Posterior cingulate gyrus (tissue), 11 donors: ENCODE measurements at regions not wholly inside any gene's neighbourhood (a gene's known extent, or its start where the extent isn't known, plus 50 kb on each side); places are given as distances from the start of the nearest gene placed in this dataset.

ENCODE experiments used
- DNase-seq, 10 donors: peaks; one replicate each; pipeline versions ENCODE4 v3.0.0 to v3.0.0-alpha.2; 2020 to 2021; ENCODE audit warnings: mixed read lengths in 3 of 10
- intact Hi-C: fragments of 100-400 bp; cut with DNase I; formaldehyde crosslinking; loops from one replicate; pipeline ENCODE4 v1.15.1; 2023

DNA sequence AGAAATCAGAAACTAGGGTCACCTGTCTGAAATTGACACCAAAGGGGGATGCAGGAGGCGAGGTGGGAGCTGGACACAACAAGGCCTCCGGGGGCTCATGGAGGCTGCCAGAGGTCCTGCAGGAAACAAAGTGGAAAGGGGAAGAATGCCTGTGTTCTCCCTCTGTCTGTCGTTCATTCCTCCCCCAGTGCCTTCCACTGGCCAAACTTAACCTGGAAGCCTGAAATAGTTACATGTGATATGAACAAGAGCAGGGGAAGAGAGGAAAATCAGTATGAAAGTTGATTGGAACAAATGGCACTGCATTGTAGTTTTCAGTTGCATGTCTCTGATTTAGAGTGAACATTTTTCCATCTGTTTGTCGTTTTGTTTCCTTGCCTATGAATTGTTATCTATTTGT, 502.0 kb upstream of the CFAP20DC start:
- DNase-seq, result no peak
- intact Hi-C loops, result no loop called here

DNA sequence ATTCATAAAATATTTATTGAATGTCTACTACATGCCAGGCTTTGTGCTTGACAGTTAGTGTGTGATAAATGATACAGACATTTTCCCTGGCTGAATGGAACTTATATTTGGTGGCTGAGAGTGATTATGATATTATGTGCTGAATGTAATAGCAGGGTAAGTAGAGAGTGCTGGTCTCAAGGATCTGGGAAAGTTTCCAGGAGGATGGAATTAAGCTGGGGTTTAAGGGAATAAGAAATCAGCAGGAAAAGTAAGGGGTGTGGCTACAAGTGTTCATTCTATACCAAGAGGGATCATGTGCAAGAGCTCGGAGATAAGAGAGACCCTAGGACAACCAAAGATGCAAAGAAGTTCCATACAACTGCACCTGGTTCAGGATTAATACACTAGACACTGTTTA, 500.1 kb upstream of the CFAP20DC start:
- DNase-seq, result no peak
- intact Hi-C loops, result no loop called here

- intact Hi-C loops, result no loop called here
- DNase-seq, result no peak
Observed at GRCh38 chr3:59547874-59548273, 498.0 kb upstream of the CFAP20DC start.

DNA sequence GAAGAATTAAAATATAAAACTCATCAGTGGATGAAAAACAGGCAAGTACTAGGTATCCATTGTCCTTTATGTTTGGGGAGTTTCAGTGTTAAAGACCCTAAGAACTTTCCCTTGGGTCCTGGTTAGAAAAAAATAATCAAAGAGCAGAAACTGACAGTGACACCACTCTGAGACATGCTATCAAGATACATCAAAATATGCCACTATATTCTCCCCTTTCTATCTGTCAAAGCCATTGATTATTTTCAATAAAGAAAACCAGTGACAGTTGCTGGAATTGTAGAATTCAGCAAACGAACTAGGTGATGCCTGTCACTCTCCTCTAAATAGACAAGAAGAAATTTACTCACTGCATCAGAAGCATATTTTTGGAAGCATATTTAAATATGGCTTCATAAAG, 496.7 kb upstream of the CFAP20DC start:
- DNase-seq, result no peak
- intact Hi-C loops, result no loop called here

DNA sequence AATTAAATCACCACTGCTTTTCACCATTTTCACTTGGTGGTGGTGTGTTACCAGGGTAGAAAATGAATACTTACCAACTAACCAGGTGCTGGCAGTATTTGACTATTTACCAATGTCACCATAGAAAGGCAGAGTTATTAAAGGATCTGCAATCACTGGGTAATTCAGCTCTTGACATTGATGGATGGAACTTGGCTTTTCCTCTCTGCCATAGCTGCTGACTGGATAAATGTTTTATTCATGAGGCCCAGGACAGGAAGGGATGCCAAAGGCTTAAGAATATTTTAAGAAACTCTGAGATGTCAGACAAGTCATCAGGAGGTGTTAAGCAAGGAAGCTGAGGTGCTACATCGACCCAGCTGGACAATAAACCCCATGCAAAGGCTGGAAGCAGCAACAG, 495.5 kb upstream of the CFAP20DC start:
- intact Hi-C loops, result no loop called here
- DNase-seq, result no peak

DNA sequence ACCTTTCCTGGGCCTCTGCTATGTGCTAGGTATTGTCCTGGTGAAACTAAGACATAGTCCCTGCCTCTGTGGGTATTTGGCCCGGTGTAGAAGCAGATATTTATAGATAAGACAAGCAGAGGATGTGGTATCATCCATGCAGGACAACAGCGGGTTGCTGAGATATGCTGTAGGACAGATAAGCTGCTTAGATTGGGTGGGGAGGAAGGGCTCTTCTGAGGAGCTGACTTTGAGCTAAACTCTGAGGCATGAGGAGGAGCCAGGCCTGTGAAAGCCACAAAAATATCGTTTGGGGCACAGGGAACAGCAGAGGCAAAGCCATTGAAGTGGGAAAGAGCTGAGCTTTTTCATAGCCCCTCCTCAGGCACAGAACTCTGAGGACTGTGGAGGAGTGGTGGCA, 492.5 kb upstream of the CFAP20DC start:
- DNase-seq, result no peak
- intact Hi-C loops, result no loop called here

DNA sequence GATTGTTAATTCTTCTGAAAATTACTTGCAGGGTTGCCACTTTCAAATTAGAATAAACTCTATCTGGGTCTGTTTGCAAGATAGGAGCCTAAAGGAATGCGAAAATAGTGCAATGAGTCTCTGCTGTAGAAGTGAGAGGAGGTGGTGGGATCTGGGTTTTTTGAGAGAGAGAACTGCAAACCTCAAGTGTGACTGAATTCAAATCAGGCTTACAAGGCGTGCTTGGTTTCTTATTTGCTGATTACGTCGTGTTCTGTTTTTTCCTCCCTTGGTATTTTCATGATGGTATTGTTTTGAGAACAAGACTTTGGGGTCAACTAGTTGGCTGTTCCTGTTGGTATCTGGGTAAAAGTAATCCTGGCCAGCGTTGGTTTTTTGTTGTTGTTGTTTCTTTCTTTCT, 490.9 kb upstream of the CFAP20DC start:
- DNase-seq, result no peak
- intact Hi-C loops, result no loop called here

- no peak for DNase-seq
Observed at GRCh38 chr3:59540241-59540640, 490.4 kb upstream of the CFAP20DC start.

GRCh38 chr3:59538753-59539432, 489.1 kb upstream of the CFAP20DC start:
- DNase-seq, result no peak
- intact Hi-C loops, result no loop called here

More at GRCh38 chr3:59540241-59540640, 490.4 kb upstream of the CFAP20DC start:
- intact Hi-C loops, result no loop called here

GRCh38 chr3:59535791-59536221, 486.0 kb upstream of the CFAP20DC start:
- DNase-seq, result no peak
- intact Hi-C loops, result no loop called here

GRCh38 chr3:59531994-59532393, 482.2 kb upstream of the CFAP20DC start:
- DNase-seq, result no peak
- intact Hi-C loops, result no loop called here

- DNase-seq, result no peak
- intact Hi-C loops, result no loop called here
Observed at GRCh38 chr3:59531066-59531745, 481.4 kb upstream of the CFAP20DC start.

- no peak for DNase-seq
- intact Hi-C loops, result no loop called here
Observed at GRCh38 chr3:59528251-59528650, 478.4 kb upstream of the CFAP20DC start.

- intact Hi-C loops, result no loop called here
- DNase-seq, result no peak
Observed at GRCh38 chr3:59527493-59527892, 477.7 kb upstream of the CFAP20DC start.

DNA sequence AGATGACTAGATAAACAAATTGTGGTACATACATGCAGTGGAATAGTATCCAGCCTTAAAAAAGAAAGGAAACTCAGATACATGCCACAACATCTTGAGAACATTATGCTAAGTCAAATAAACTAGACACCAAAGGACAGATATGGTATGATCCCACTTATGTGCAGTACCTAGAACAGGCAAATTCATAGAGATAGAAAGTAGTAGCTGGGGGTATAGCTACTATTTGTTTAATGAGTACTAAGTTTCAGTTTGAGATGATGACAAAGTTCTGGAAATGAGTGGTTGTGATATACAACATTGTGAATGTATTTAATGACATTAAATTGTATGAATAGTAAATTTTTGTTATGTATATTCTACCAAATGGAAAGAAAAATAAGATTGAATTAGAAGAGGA, 477.2 kb upstream of the CFAP20DC start:
- intact Hi-C loops, result no loop called here
- DNase-seq, result no peak

DNA sequence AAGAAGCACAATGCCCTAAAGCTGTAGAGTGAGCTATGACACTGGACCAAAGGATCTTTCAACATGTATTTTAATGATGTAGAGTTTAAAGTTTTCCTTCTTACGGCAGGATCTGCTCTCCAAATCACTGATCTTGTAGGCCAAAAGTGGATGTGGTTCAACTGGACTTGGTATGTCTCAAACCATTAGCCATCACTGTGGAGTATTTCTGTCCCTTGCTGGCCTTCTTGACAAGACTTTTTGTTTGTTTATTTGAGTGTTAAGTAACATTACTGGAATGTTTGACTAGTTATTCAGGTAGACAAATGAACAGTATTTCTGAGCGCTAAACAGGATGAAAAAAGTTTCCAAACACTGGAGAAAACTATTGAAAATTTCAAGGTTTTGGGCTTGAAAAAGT, 472.7 kb upstream of the CFAP20DC start:
- intact Hi-C loops, result no loop called here
- DNase-seq, result no peak

- intact Hi-C loops, result no loop called here
- DNase-seq, result no peak
Observed at GRCh38 chr3:59519094-59519493, 469.3 kb upstream of the CFAP20DC start.

DNA sequence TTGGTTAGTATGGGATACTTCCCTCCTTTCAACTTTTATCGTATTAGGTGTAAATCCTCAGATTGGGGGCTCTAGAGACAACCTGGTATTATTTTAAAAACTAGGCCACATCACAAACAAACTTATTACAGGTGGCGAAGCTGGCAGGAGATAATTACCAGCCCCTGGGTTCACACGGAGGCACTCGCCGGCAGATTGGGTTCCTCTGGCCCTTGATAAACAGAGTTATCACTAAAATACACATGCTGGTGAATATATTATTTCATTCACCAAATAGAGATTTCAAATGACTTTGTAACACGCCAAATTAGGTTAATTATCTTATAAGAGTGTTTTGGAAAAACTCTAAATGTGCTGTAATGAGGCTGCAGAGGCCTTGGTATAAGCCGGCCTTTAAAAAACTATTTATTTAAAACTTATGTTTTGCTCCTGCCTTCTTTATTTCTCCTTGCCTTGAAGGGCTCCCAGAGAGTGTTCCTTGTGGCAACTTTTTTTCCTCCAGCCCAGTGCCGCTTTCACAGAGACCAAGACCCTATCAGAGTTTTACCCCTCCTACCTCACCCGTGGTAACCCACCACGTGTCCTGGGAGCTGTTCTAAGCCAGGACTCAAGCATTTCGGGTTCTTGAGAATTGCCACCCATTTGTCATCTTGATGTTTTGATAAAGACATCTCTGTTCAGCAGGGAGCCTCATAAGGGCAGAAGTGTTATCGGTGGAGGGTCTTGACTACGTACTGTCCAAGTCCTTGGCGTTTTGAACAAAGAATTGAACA, 468.6 kb upstream of the CFAP20DC start:
- no peak for DNase-seq
- intact Hi-C loops, result no loop called here

DNA sequence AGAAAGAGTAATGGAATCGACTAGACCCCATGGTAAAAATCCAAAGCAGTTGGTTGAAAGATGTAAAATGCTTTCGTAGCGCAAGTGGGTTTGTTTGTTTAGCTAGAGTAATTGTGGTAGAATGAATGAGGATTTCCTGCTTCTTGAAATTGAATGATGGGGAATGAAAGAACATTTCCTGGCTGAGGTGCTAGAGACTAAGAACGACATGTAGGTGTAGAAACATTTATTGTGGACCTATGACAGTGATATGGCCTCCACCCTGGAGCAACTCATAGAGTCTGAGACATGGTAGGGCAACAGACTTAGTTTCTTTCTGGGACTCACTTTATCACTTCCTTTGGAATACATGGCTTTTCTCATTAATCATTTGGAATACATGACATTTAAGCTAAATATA, 467.6 kb upstream of the CFAP20DC start:
- intact Hi-C loops, result no loop called here
- no peak for DNase-seq

DNA sequence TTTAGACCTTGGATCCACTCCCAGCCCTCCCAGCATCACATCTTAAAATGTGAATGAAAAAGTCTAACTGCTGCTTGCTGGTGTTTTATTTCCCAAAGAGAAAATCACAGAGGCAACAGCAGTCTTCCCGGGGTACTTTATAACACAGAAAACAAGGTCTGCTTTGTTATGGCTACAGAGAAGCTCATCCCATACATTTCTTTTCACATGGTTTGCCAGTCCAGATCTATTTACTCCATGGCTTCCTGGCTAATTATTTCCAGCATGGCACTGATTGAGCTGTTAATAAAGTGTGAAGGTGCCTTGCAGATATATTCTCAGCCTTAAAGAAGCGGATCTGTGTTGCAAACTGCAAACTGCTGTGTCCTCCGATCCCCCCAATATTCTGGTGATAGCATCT, 466.1 kb upstream of the CFAP20DC start:
- DNase-seq, result no peak
- intact Hi-C loops, result no loop called here

DNA sequence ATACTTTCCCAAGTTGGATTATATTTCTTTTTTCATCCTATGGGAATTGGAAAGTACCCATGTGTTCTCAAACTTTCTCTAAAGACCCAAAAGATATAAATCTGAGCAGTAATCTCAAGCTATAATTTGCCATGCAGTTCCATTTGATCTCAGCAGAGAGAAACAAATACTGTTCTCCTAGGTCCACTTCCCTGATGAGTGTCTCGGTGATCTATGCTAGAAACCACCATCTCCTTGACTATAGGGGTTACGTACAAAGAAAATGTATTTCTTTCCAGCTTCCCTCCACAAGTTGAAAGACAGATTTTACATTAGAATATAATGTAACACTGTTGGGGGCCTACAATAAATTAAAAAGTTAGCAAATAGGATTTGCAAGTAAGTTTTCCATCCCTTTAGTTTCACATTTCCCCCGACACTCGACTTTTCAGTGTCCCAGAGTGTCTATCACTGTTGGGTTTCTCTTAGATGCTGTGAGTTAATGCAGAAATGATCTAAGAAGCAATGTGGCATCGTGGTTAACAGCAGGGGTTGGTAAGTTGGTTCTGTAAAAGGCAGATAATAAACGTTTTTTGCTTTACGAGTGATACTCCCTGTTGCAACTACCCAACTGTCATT, 465.1 kb upstream of the CFAP20DC start:
- DNase-seq, result no peak
- intact Hi-C loops, result no loop called here
